Glutamatergic neuron (in vitro differentiated cells): ENCODE measurements at regions not wholly inside any gene's neighbourhood (a gene's known extent, or its start where the extent isn't known, plus 50 kb on each side); places are given as distances from the start of the nearest gene placed in this dataset.

ENCODE experiments used
- DNase-seq: peaks from one replicate; pipeline ENCODE4 v3.0.0; 2022
- H3K27ac Mint-ChIP-seq: one replicate; pipeline ENCODE4 v1.8.0; 2020; ENCODE audit warnings: mild to moderate bottlenecking, mixed read lengths, inconsistent platforms; ENCODE audit not compliant: unreplicated experiment
- H3K27me3 Mint-ChIP-seq: one replicate; pipeline ENCODE4 v1.8.0; 2020; ENCODE audit warnings: mild to moderate bottlenecking, moderate library complexity, mixed read lengths, inconsistent platforms; ENCODE audit not compliant: unreplicated experiment
- H3K36me3 Mint-ChIP-seq: one replicate; pipeline ENCODE4 v1.8.0; 2020; ENCODE audit warnings: mild to moderate bottlenecking, mixed read lengths, inconsistent platforms; ENCODE audit not compliant: unreplicated experiment
- H3K4me1 Mint-ChIP-seq: one replicate; pipeline ENCODE4 v1.8.0; 2020; ENCODE audit warnings: mild to moderate bottlenecking, low read depth, mixed read lengths, inconsistent platforms; ENCODE audit not compliant: unreplicated experiment
- H3K4me3 Mint-ChIP-seq: one replicate; pipeline ENCODE4 v1.8.0; 2020; ENCODE audit warnings: mild to moderate bottlenecking, mixed read lengths, inconsistent platforms; ENCODE audit not compliant: unreplicated experiment
- H3K9me3 Mint-ChIP-seq: one replicate; pipeline ENCODE4 v1.8.0; 2020; ENCODE audit warnings: mild to moderate bottlenecking, moderate library complexity, mixed read lengths, inconsistent platforms; ENCODE audit not compliant: unreplicated experiment
- TF ChIP-seq, protein P1 (sequence below): fragments of 200-600 bp; sonication (generic); IDR thresholded peaks from one replicate; pipeline ENCODE4 v1.5.0; 2021; ENCODE audit not compliant: partially characterized antibody, unreplicated experiment

GRCh38 chr12:58532855-58533608, 387.3 kb downstream of the LRIG3 start:
- TF ChIP-seq, protein P1, sequence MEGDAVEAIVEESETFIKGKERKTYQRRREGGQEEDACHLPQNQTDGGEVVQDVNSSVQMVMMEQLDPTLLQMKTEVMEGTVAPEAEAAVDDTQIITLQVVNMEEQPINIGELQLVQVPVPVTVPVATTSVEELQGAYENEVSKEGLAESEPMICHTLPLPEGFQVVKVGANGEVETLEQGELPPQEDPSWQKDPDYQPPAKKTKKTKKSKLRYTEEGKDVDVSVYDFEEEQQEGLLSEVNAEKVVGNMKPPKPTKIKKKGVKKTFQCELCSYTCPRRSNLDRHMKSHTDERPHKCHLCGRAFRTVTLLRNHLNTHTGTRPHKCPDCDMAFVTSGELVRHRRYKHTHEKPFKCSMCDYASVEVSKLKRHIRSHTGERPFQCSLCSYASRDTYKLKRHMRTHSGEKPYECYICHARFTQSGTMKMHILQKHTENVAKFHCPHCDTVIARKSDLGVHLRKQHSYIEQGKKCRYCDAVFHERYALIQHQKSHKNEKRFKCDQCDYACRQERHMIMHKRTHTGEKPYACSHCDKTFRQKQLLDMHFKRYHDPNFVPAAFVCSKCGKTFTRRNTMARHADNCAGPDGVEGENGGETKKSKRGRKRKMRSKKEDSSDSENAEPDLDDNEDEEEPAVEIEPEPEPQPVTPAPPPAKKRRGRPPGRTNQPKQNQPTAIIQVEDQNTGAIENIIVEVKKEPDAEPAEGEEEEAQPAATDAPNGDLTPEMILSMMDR: no peak
- Mint-ChIP-seq H3K4me3 (no peak overlapping the region), H3K4me1 (peaks cover 2% of the 10 kb centered on the region), H3K36me3 (no peaks in the 10 kb centered on the region), H3K27me3 (no peaks in the 10 kb centered on the region), H3K9me3 (no peaks in the 10 kb centered on the region), H3K27ac (no peak overlapping the region)
- DNase-seq: no peak

DNA sequence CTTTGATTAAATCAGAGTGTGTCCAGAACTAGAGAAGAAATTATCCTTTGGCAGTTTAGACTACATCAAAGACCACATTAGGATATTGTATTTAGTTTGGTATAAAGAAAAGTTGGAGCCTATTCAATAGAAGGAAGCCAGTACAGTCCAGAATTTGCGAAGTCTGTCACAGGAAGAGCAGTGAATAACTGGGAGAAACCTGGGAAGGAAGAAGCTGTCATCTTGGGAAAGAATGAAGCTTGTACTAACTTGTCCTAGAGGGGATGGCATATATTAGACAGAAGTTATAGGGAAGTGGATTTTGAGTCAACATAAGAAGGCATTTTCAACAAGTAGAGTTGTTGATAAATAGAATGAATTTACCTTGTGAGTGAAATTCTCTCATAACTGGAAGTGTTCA, 386.7 kb downstream of the LRIG3 start:
- Mint-ChIP-seq H3K9me3 (no peaks in the 10 kb centered on the region), H3K27me3 (no peaks in the 10 kb centered on the region)

DNA sequence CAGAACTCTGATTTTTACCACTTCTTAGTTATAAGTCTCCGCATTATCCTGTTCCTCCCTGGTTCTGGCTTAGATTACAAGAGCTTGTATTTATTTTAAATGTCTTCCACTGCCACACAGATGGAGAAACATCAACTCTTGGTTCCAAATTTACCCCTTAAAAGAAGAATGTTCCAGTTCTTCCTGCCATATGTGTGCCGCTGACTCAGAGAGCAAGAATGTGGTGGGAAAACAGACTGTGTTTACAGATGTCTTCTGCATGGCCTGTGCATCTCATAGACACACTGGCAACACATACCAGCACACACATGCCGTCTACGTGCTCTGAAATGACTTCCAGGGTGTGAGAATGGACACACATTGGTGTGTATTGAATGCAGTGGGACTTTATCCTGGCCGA, 383.0 kb downstream of the LRIG3 start:
- no peaks in the 10 kb centered on the region for H3K36me3 Mint-ChIP-seq
- TF ChIP-seq, protein P1: no peak
- peaks cover 2% of the 10 kb centered on the region for H3K4me1 Mint-ChIP-seq
- no peak for DNase-seq
- no peak overlapping the region for H3K4me3 Mint-ChIP-seq
- H3K27me3 Mint-ChIP-seq: peaks cover 1% of the 10 kb centered on the region
- H3K27ac Mint-ChIP-seq: no peak overlapping the region
- H3K9me3 Mint-ChIP-seq: no peaks in the 10 kb centered on the region

More for the DNA sequence above, 386.7 kb downstream of the LRIG3 start:
- TF ChIP-seq, protein P1: no peak
- H3K4me3 Mint-ChIP-seq: no peak overlapping the region
- no peaks in the 10 kb centered on the region for H3K36me3 Mint-ChIP-seq
- H3K4me1 Mint-ChIP-seq: peaks cover 2% of the 10 kb centered on the region
- DNase-seq: no peak
- H3K27ac Mint-ChIP-seq: no peak overlapping the region

DNA sequence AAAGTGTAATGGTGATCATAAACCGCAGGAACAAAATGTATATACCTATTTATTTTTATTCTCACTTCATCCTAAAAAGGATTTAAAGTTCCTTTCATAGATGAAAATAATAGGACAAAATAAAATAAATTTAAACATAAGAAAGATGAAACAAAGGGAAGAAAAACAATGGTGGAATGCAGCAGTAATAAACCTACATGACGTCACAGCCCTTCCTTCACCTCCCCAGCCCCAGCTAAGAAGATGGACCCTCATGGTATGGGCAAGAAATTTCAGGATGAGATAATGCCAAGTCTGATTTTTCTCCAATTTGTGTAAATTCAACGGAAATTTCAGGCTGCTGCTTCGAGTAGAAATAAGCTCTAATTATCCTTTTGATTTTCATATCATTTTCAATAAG, 381.0 kb downstream of the LRIG3 start:
- no peak for DNase-seq
- Mint-ChIP-seq H3K36me3 (no peaks in the 10 kb centered on the region), H3K4me1 (peaks cover 2% of the 10 kb centered on the region), H3K4me3 (no peak overlapping the region), H3K27me3 (peaks cover 1% of the 10 kb centered on the region), H3K27ac (no peak overlapping the region), H3K9me3 (no peaks in the 10 kb centered on the region)
- TF ChIP-seq, protein P1: no peak

GRCh38 chr12:58540480-58541299, 379.6 kb downstream of the LRIG3 start:
- Mint-ChIP-seq H3K9me3 (no peaks in the 10 kb centered on the region), H3K27me3 (peaks cover 1% of the 10 kb centered on the region), H3K36me3 (no peaks in the 10 kb centered on the region), H3K4me3 (no peak overlapping the region), H3K4me1 (peaks cover 2% of the 10 kb centered on the region), H3K27ac (no peak overlapping the region)
- DNase-seq: peak; percentile 85
- TF ChIP-seq, protein P1: peak; percentile 53
